Head of caudate nucleus (tissue), 42 donors: ENCODE measurements at regions not wholly inside any gene's neighbourhood (a gene's known extent, or its start where the extent isn't known, plus 50 kb on each side); places are given as distances from the start of the nearest gene placed in this dataset.
"Not testable (repeated sequence)": the region's sequence is repeated elsewhere in the genome, so short reads cannot be mapped to it uniquely, and the experiment has no call there.

ENCODE experiments used
- DNase-seq, 42 donors: peaks; one replicate each; pipeline versions ENCODE4 v3.0.0 to v3.0.0-alpha.2; 2020 to 2021; ENCODE audit warnings: mixed read lengths in 7 of 42
- intact Hi-C: fragments of 100-400 bp; cut with DNase I; formaldehyde crosslinking; loops from one replicate; pipeline ENCODE4 v1.15.0; 2022

DNA sequence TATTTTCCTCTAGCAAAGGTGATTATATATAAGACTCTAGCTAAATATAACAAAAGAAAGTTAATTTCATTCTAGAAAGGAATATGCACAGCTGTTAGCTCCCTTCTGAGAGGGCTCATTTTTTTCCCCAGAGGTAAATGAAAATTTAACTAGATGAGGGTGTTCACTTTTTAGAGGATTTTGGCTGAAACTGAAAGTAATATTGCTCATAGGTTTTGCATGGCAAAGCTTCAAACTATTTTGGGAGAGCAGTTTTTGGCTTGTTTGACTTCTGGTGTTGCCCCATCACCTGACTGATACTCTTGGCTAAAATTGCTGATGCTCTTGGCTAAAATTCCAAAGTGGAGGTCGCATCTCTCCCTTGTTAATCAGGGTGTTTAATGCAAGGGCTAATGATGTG lies 311.9 kb downstream of the EDEM1 start:
- DNase-seq, result no peak
- intact Hi-C loops, result no loop called here

DNA sequence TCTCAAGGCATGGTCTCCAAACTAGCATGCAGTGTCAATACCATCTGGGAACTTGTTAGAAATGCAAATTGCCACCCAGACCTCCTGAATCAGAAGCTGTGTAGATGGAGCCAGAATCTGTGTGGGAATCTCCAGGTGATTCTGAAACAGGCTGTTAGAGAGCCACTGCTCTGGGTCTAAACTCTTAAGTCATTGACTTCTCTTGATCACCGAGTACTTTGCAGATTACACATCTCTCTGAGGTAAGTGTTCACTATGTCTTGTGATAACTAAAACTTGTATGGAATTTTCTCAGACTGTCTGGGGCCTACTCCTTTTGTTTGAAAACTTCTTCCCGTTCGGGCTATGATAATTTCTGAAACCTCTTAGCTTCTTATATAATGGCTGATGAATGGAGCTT lies 315.6 kb downstream of the EDEM1 start:
- intact Hi-C loops, result no loop called here
- no peak for DNase-seq

DNA sequence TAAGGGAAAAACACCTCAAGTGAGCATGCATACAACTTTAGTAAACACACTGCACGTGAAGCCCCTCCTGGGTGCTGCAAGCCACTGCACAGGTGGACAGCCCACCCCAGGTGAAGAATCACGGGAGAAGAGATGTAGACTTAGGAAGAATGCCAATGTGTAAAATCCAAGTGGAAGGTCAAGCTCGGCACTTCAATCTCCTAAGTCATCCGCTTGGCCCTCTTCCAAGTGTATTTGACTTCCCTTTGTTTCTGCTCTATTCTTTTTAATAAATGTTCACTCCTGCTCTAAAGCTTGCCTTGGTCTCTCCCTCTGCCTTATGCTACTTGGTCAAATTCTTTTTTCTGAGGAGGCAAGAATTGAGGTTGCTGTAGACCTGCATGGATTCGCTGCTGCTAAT lies 316.6 kb downstream of the EDEM1 start:
- no peak for DNase-seq
- intact Hi-C loops, result no loop called here

DNA sequence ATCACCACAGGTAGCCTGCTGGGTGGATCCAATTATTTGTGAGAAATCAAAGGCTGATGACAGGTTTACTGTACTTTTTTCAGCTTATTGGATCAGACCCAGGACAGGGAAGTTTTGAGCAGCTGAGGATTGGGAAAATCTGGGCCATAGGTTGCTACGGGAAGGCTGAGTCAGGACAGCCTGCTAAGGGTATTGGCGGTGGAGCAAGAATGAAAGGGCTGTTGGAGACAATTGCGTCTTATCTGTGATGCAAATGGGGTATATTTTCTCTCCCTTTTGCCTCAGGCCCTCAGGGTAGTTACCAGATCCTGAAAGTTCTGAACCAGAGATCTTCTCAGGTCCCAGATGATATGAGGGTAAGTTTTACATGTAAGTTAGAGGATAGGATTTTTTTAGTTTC lies 317.7 kb downstream of the EDEM1 start:
- no peak for DNase-seq
- intact Hi-C loops, result no loop called here

DNA sequence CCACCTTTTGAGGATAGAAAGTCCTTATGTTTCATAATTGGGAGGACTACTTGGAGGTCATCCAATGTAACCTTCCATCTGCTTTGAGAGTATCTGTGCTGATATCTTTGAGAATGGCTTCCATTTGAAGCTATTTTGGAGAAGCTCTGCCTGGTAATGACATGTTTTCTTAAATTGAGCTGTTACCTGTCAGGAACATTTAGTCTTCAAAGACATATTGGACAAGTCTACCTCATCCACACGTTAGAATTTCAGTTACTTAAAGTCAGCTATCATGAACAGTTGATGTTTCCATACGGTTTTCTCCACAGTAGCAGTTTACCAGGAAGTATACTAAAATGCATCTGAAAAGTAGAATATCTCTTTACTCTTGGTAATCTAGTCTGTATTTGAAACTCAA lies 318.5 kb downstream of the EDEM1 start:
- DNase-seq, result no peak
- intact Hi-C loops, result no loop called here

DNA sequence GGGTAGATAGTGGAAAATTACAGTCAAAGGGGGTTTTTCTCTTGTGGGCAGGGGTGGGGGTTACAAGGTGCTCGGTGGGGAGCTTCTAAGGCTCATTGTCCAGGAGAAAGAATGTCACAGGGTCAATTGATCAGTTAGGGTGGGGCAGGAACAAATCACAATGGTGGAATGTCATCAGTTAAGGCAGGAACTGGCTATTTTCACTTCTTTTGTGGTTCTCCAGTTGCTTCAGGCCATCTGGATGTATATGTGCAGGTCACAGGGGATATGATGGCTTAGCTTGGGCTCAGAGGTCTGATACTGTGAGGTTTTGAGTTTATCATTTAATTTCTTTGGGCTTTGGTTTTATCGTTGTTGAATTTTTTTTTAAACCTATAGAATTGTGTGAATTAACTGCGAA lies 321.4 kb downstream of the EDEM1 start:
- DNase-seq, intact Hi-C loops: not testable (repeated sequence)

DNA sequence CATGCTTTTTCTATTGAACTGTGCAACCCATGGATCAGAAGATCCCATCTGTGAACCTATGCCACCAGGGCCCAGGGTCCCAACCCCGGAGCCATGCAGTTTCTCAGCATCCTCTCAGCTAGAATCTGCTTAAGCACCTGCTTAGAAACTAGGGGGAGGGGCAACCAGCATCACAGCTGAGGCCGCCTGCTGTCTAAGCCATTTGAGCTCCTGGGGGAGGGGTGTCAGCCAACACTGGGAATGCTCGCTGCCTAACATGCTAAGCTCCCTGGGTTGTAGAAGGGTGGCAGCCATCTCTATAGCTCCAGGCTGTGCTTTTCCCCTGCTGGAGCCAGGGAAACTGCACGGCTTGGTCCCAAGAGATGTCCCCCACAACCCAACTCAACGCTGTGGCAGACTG lies 322.8 kb downstream of the EDEM1 start:
- intact Hi-C loops, result no loop called here
- no peak for DNase-seq

DNA sequence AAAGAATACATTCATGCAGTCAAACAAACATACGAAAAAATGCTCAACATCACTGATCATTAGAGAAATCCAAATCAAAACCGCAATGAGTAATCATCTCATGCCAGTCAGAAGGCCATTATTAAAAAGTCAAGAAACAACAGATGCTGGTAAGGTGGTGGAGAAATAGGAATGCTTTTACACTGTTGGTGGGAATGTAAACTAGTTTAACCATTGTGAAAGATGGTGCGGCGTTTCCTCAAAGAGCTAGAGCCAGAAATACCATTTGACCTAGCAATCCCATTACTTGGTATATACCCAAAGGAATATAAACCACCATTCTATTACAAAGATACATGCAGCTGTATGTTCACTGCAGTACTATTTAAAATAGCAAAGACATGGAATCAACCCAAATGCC lies 330.4 kb downstream of the EDEM1 start:
- intact Hi-C loops, result no loop called here
- DNase-seq, result no peak

DNA sequence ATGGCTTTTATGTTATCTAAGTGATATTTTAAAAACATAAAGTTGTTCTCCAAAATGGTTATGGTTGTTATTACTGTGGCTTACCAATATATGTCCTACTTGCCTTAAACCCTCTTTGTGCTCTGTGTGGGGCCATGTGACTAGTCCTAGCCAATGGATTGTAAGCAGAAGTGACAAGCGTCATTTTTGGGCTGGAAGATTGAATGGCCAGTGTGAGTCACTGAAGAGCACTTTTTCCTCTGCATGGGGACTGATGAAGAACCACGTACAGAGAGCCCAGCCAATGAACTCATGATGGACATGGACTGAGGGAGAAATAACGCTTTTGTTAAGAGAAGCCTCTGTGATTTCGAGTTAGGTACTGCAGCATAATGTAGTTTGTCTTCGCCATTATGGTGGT lies 332.7 kb downstream of the EDEM1 start:
- intact Hi-C loops, result no loop called here
- DNase-seq, result no peak

DNA sequence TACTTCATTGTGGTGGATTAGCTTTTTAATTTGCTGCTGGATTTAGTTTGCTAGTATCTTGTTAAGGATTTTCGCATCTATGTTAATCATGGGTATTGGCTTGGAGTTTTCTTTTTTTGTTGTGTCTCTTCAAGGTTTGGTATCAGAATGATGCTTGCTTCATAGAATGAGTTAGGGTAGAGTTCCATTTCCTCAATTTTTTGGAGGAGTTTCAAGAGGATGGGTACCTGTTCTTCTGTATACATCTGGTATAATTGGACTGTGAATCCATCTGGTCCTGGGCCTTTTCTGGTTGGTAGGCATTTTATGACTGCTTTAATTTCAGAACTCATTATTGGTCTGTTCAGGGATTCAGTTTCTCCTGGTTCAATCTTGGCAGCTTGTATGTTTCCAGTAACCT lies 335.6 kb downstream of the EDEM1 start:
- intact Hi-C loops, result no loop called here
- DNase-seq, result no peak

DNA sequence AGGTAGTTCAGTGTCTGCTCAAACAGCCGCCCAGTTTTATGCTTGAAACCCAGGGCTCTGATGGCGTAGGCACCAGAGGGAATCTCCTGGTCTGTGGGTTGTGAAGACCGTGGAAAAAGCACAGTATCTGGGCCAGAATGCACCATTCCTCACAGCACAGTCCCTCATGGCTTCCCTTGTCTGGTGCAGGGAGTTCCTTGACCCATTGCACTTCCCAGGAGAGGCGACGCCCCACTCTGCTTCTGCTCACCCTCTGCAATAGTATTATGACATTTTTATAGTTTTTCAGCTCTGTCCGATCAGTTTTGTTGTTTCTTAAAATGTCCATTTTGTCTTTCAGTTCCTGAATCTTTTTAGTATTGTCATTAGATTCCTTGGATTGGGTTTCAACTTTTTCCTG lies 343.5 kb downstream of the EDEM1 start:
- intact Hi-C loops, result no loop called here

DNA sequence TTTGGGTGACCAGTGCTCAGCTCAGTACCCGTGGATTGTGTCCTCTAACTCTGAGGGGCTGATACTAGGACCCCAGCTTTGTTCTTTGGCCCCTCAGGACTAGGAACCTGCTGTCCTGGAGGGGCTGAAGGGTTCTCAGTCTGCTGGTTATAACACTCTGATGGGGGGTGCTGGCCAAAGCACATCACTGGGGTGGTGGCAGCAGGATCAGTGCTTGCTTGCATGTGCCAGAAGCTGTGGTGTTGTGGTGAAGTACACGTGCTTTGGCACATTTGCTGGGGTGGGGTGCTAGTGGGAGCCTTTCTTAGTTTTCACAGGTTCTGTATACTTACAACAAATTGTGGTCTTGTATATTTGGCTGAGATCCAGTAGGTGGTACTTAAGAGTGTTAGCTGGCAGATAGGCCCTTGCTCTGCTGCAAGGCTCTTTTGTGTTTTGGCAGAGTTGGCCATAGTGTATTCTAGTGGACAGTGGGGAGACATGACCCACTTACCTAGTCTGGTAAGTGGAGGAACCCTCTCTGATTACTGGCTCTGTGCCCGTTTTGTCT lies 344.3 kb downstream of the EDEM1 start:
- no peak for DNase-seq
- intact Hi-C loops, result no loop called here

More for the DNA sequence above, 343.5 kb downstream of the EDEM1 start:
- DNase-seq, result no peak

DNA sequence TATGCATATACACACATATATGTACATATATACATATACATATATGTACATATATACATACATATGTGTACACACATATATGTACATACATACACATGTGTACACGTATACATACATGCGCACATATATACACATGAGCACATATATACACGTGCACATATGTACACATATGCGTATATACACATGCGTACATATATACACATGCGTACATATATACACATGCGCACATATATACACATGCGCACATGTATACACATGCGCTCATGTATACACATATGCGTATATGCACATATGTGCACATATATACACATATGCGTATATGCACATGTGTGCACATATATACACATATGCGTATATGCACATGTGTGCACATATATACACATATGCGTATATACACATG lies 353.0 kb downstream of the EDEM1 start:
- DNase-seq, result no peak
- intact Hi-C loops, result no loop called here

DNA sequence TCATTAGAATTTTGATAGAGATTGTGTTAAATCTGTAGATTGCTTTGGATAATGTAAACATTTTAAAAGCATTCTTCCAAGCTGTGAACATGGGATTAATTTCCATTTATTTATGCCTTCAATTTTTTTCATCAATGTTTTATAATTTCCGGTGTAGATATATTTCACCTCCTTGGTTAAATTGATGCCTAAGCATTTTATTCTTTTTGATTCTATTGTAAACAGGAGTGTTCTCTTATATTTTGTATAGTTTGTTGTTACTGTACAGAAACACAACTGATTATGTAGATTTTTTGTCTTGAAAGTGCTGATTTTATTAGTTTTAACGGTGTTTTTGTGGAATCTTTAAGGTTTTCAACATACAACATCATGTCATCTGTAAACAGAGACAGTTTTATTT lies 355.0 kb downstream of the EDEM1 start:
- intact Hi-C loops, result no loop called here
- no peak for DNase-seq

DNA sequence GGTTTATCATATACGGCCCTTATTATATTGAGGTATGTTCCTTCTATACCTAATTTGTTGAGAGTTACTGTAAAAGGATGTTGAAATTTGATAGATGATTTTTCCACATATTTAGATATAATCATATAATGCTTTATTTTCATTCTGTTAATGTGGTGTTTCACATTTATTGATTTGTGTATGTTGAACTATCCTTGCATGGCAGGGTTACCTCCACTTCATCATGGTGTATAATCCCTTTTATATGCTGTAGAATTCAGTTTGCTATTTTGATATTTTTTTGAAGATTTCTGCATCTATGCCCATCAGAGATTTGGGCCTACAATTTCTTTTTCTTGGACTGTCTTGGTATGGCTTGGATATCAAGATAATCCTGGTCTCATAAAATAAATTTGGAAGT lies 355.5 kb downstream of the EDEM1 start:
- DNase-seq, result no peak
- intact Hi-C loops, result no loop called here

DNA sequence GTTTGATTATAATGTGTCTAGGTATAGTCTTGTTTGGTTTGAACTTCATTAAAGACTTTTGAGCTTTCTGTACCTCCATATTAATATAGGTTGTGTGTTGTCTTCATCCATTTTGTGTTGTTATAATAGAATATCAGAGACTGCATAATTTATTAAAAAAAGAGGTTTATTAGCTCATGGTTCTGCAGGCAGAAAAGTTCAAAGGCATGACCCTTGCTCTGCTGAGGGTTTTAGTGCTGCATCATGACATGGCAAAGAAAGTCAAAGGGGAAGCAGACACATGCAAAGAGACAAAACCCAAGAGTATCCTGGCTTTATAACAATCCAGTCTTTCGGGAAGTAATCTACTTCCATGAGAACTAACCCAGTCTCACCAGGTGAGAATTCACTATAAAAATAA lies 358.2 kb downstream of the EDEM1 start:
- intact Hi-C loops, result no loop called here
- no peak for DNase-seq

DNA sequence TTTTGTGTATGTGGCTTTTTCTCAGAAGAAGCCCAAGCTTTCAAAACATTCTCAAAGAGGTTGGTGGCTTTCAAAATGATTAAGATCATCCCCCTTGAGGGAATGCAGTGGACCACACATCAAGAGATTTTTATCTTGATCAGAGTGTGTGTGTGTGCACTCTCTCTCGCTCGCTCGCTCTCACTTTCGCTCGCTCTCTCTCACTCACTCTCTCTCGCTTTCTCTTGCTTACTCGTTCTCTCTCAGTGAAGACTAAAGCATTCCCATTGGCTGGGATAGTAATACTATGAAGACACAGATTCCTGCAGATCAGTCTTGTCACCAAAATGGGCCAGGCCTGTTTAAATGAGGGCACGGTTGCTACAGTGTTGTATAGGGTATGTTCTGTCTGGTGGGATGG lies 365.7 kb downstream of the EDEM1 start:
- no peak for DNase-seq
- intact Hi-C loops, result no loop called here

DNA sequence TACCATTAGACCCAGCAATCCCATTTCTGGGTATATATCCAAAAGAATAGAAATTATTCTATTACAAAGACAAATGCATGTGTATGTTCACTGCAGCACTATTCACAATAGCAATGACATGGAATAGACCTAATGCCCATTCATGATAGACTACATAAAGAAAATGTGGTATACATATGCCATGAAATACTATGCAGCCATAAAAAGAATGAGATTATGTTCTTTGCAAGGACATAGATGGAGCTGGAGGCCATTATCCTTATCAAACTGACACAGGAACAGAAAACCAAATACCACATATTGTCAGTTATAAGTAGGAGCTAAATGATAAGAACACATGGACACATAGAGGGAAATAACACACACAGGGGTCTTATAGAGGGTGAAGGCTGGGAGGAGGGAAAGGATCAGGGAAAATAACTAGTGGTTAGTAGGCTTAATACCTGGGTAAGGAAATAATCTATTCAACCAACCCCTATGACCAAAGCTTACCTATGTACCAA lies 366.8 kb downstream of the EDEM1 start:
- DNase-seq, result no peak
- intact Hi-C loops, result no loop called here

DNA sequence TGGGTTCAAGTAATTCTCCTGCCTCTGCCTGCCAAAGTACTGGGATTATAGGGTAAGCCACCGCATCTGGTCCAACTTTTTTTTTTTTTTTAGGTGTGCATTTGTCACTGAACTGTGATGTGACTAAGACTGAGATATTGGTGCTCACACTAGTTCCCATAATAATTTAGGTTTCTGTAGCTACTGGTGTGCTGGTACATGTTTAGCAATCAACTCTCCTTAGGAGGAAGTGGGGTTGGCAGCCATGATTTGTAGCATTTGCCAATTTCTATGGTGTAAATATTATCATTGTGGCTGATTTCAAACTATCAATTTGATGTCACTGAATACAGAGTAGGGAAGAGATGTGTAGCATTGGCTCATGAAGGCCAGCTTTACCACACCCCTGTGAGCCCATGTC lies 372.7 kb downstream of the EDEM1 start:
- intact Hi-C loops, result no loop called here
- DNase-seq, result no peak

DNA sequence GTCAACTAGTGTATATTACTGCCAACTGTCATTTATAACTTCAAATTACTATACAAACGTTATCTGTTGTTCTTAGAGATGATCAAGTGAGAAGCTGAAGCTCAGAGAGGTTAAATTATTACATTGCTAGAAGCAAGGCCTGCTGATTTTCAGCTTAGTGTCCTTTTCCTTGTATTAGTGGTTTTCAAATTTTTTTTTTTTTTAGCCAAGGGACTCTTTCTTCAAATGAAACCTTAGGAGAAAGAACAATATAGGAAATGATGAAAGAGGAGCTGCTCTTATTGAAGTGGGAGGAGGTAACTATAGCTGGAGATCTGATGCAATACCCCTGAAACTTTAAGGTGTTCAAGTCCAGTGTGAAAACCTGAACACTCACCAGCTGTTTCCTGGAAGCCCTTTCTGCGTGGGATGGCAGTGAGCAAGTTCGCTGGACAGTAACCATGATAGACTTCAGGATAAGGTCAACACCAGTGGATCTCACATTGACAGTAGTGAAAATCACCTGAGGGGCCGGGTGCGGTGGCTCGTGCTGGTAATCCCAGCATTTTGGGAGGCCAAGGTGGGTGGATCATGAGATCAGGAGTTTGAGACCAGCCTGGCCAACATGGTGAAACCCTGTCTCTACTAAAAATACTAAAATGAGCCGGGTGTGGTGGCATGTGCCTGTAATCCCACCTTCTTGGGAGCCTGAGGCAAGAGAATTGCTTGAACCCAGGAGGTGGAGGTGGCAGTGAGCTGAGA lies 376.2 kb downstream of the EDEM1 start:
- intact Hi-C loops, result no loop called here
- no peak for DNase-seq

DNA sequence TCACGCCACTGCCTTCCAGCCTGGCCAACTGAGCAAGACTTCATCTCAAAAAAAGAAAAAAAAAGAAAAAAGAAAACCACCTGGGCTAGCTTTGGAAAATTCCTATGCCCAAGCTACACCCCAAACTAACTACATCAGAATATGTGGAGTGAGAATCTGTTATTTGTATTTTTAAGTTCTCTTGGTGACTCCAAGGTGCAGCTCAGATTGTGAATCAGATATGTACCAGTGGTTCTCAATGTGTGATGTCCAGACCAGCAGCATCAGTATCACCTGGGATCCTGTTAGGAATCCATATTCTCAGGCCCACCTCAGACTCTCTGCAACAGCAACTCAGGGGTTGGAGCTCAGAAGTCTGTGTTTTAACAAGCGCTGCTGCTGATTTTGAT lies 376.8 kb downstream of the EDEM1 start:
- no peak for DNase-seq
- intact Hi-C loops, result no loop called here
